H9 (cell line): ENCODE measurements at regions not wholly inside any gene's neighbourhood (a gene's known extent, or its start where the extent isn't known, plus 50 kb on each side); places are given as distances from the start of the nearest gene placed in this dataset.

Source experiments
- DNase-seq: peaks from one replicate; pipeline ENCODE4 v3.0.0-alpha.2; 2017
- H2AFZ ChIP-seq: one replicate; pipeline ENCODE4 v1.6.1; 2013; ENCODE audit warnings: mild to moderate bottlenecking, low read length, control low read depth, moderate library complexity
- H2AK5ac ChIP-seq: 2 replicates; pipeline ENCODE4 v1.6.1; 2013; ENCODE audit warnings: low read length, control low read depth, mixed read lengths; ENCODE audit not compliant: insufficient read length
- H2BK120ac ChIP-seq: one replicate; pipeline ENCODE4 v1.6.1; 2013; ENCODE audit warnings: low read depth, mild to moderate bottlenecking, low read length, control low read depth, inconsistent platforms; ENCODE audit not compliant: poor library complexity, severe bottlenecking
- H2BK12ac ChIP-seq: 2 replicates; pipeline ENCODE4 v1.6.1; 2013; ENCODE audit warnings: low read length, control low read depth, mixed read lengths, low read depth; ENCODE audit not compliant: insufficient read length
- H2BK15ac ChIP-seq: 2 replicates; pipeline ENCODE4 v1.6.1; 2013; ENCODE audit warnings: low read depth, low read length, control low read depth
- H2BK20ac ChIP-seq: one replicate; pipeline ENCODE4 v1.6.1; 2013; ENCODE audit warnings: low read depth, mild to moderate bottlenecking, low read length, control low read depth, inconsistent platforms; ENCODE audit not compliant: poor library complexity, severe bottlenecking
- H2BK5ac ChIP-seq: 2 replicates; pipeline ENCODE4 v1.6.1; 2013; ENCODE audit warnings: low read length, control low read depth, mixed read lengths; ENCODE audit not compliant: insufficient read length
- H3K14ac ChIP-seq: 2 replicates; pipeline ENCODE4 v1.6.1; 2013; ENCODE audit warnings: low read length, control low read depth; ENCODE audit not compliant: insufficient read depth
- H3K18ac ChIP-seq: 2 replicates; pipeline ENCODE4 v1.6.1; 2013; ENCODE audit warnings: low read depth, mild to moderate bottlenecking, mixed read lengths, low read length, control low read depth; ENCODE audit not compliant: insufficient read length
- H3K23ac ChIP-seq: 2 replicates; pipeline ENCODE4 v1.6.1; 2013; ENCODE audit warnings: low read length, control low read depth, mixed read lengths, low read depth; ENCODE audit not compliant: insufficient read length
- H3K23me2 ChIP-seq: 2 replicates; pipeline ENCODE4 v1.6.1; 2013; ENCODE audit warnings: low read depth, mild to moderate bottlenecking, mixed read lengths, low read length, control low read depth; ENCODE audit not compliant: insufficient read length, poor library complexity, severe bottlenecking
- H3K27ac ChIP-seq: 2 replicates; pipeline ENCODE4 v1.5.1; 2013; ENCODE audit warnings: low read length, control low read depth, mixed read lengths, low read depth; ENCODE audit not compliant: insufficient read length
- H3K27me3 ChIP-seq: 2 replicates; pipeline ENCODE4 v1.6.1; 2013; ENCODE audit warnings: low read length, control low read depth, inconsistent platforms; ENCODE audit not compliant: insufficient read depth
- H3K4ac ChIP-seq: 2 replicates; pipeline ENCODE4 v1.6.1; 2013; ENCODE audit warnings: low read depth, mild to moderate bottlenecking, control low read depth, inconsistent platforms, low read length, moderate library complexity
- H3K4me1 ChIP-seq: 2 replicates; pipeline ENCODE4 v1.6.1; 2013; ENCODE audit warnings: low read length, control low read depth, inconsistent platforms; ENCODE audit not compliant: insufficient read depth
- H3K4me2 ChIP-seq: 2 replicates; pipeline ENCODE4 v1.6.1; 2013; ENCODE audit warnings: low read length, control low read depth, mixed read lengths; ENCODE audit not compliant: insufficient read length, insufficient read depth
- H3K56ac ChIP-seq: 2 replicates; pipeline ENCODE4 v1.6.1; 2013; ENCODE audit warnings: low read depth, mild to moderate bottlenecking, mixed read lengths, low read length, control low read depth; ENCODE audit not compliant: insufficient read length
- H3K79me1 ChIP-seq: 2 replicates; pipeline ENCODE4 v1.6.1; 2013; ENCODE audit warnings: low read depth, mild to moderate bottlenecking, moderate library complexity, low read length, control low read depth, inconsistent platforms; ENCODE audit not compliant: insufficient read depth, poor library complexity, severe bottlenecking
- H3K79me2 ChIP-seq: 2 replicates; pipeline ENCODE4 v1.6.1; 2013; ENCODE audit warnings: low read length, control low read depth, inconsistent platforms; ENCODE audit not compliant: insufficient read depth
- H3K9ac ChIP-seq: 2 replicates; pipeline ENCODE4 v1.6.1; 2013; ENCODE audit warnings: low read length, control low read depth, mixed read lengths; ENCODE audit not compliant: insufficient read length; ENCODE audit errors: extremely low read depth
- H3K9me3 ChIP-seq: one replicate; pipeline ENCODE4 v1.6.1; 2013; ENCODE audit warnings: low read depth, low read length, inconsistent platforms; ENCODE audit not compliant: control insufficient read depth
- H3T11ph ChIP-seq: one replicate; pipeline ENCODE4 v1.6.1; 2013; ENCODE audit warnings: mild to moderate bottlenecking, low read length, control low read depth, inconsistent platforms
- H4K20me1 ChIP-seq: one replicate; pipeline ENCODE4 v1.6.1; 2013; ENCODE audit not compliant: control insufficient read depth, insufficient read length, insufficient read depth
- H4K5ac ChIP-seq: 2 replicates; pipeline ENCODE4 v1.6.1; 2013; ENCODE audit warnings: low read depth, mild to moderate bottlenecking, mixed read lengths, low read length, control low read depth; ENCODE audit not compliant: insufficient read length
- H4K8ac ChIP-seq: replicated peaks from 2 replicates; pipeline ENCODE4 v1.6.1; 2013; ENCODE audit warnings: low read length, control low read depth, mixed read lengths, low read depth; ENCODE audit not compliant: insufficient read length
- H4K91ac ChIP-seq: 2 replicates; pipeline ENCODE4 v1.6.1; 2013; ENCODE audit warnings: low read depth, mild to moderate bottlenecking, moderate library complexity, mixed read lengths, low read length, control low read depth; ENCODE audit not compliant: insufficient read length
- H3K27ac Mint-ChIP-seq, 3 experiments: 2 replicates in 2 of 3; 3 replicates in 1 of 3; pipeline ENCODE4 v1.8.0; 2020 to 2021; ENCODE audit warnings: mixed read lengths in 3 of 3, mild to moderate bottlenecking in 1 of 3, moderate library complexity in 1 of 3
- H3K27me3 Mint-ChIP-seq: 2 replicates; pipeline ENCODE4 v1.8.0; 2021; ENCODE audit warnings: low read depth, mild to moderate bottlenecking, moderate library complexity, mixed read lengths
- H3K36me3 Mint-ChIP-seq, 3 experiments: 2 replicates in 2 of 3; 3 replicates in 1 of 3; pipeline ENCODE4 v1.8.0; 2020 to 2021; ENCODE audit warnings: low read depth in 3 of 3, mixed read lengths in 3 of 3; ENCODE audit not compliant: insufficient read depth in 1 of 3
- H3K4me1 Mint-ChIP-seq, 2 experiments: 2 replicates each; pipeline ENCODE4 v1.8.0; 2020; ENCODE audit warnings: mixed read lengths in 2 of 2
- H3K4me3 Mint-ChIP-seq, 2 experiments: 2 replicates in 1 of 2; 3 replicates in 1 of 2; pipeline ENCODE4 v1.8.0; 2020 to 2021; ENCODE audit warnings: mild to moderate bottlenecking in 2 of 2, mixed read lengths in 2 of 2, moderate library complexity in 1 of 2
- H3K9me3 Mint-ChIP-seq, 2 experiments: 2 replicates in 1 of 2; 3 replicates in 1 of 2; pipeline ENCODE4 v1.8.0; 2020; ENCODE audit warnings: mild to moderate bottlenecking in 2 of 2, mixed read lengths in 2 of 2, moderate library complexity in 1 of 2
- WGBS: extraction: QIAGEN DNeasy Blood & Tissue Kit; methylation state at CpG from one replicate; pipeline ENCODE4 v1.1.7; 2013; ENCODE audit warnings: missing lambda C conversion rate, low lambda C conversion rate, mixed read lengths; ENCODE audit not compliant: insufficient read length; ENCODE audit errors: extremely low coverage; 5-methylcytosine and 5-hydroxymethylcytosine counted together
- TF ChIP-seq, protein P1 (sequence below): fragments of 200-600 bp; sonication (generic); conservative IDR thresholded peaks from 3 replicates; pipeline ENCODE4 v1.8.0; 2021; ENCODE audit warnings: antibody characterized with exemption, mild to moderate bottlenecking

GRCh38 chr16:86327321-86327720 lies 183.0 kb upstream of the FOXF1 start:
- no CpG with 5 or more reads among the region's 10 CpGs for WGBS
- Histone ChIP-seq H3K56ac (no peak overlapping the region), H4K20me1 (no peaks in the 10 kb centered on the region), H3K18ac (no peak overlapping the region), H2BK20ac (no peak overlapping the region), H2BK120ac (no peak overlapping the region), H4K8ac (no peak overlapping the region), H3K23ac (no peak overlapping the region), H3K79me1 (no peaks in the 10 kb centered on the region), H2AK5ac (no peak overlapping the region), H3K4ac (no peak overlapping the region), H3T11ph (no peak overlapping the region), H2BK12ac (no peak overlapping the region), H3K79me2 (no peaks in the 10 kb centered on the region), H3K4me2 (no peak overlapping the region), H2BK15ac (no peak overlapping the region), H2BK5ac (no peak overlapping the region), H4K5ac (no peak overlapping the region), H4K91ac (no peak overlapping the region), H3K27ac (no peak overlapping the region), H2AFZ (no peak overlapping the region), H3K4me1 (no peaks in the 10 kb centered on the region), H3K9ac (no peak overlapping the region), H3K9me3 (peaks cover 5% of the 10 kb centered on the region), H3K14ac (no peak overlapping the region), H3K27me3 (no peaks in the 10 kb centered on the region), H3K23me2 (no peaks in the 10 kb centered on the region)
- Mint-ChIP-seq H3K27ac (peak overlapping the region in 1 of 3 experiments; percentile 94; a peak in 1 of 7 replicates), H3K27me3 (peaks cover 28% of the 10 kb centered on the region), H3K9me3 (peaks cover 0 to 3% of the 10 kb centered on the region in 2 experiments; a peak in 1 of 5 replicates), H3K36me3 (0 out of 7 replicates have a peak, but pooled peaks cover 0 to 2% (median 0%) of the 10 kb centered on the region in 3 experiments), H3K4me3 (no peak overlapping the region), H3K4me1 (no peaks in the 10 kb centered on the region)
- DNase-seq = no peak
- TF ChIP-seq, protein P1, sequence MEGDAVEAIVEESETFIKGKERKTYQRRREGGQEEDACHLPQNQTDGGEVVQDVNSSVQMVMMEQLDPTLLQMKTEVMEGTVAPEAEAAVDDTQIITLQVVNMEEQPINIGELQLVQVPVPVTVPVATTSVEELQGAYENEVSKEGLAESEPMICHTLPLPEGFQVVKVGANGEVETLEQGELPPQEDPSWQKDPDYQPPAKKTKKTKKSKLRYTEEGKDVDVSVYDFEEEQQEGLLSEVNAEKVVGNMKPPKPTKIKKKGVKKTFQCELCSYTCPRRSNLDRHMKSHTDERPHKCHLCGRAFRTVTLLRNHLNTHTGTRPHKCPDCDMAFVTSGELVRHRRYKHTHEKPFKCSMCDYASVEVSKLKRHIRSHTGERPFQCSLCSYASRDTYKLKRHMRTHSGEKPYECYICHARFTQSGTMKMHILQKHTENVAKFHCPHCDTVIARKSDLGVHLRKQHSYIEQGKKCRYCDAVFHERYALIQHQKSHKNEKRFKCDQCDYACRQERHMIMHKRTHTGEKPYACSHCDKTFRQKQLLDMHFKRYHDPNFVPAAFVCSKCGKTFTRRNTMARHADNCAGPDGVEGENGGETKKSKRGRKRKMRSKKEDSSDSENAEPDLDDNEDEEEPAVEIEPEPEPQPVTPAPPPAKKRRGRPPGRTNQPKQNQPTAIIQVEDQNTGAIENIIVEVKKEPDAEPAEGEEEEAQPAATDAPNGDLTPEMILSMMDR = no peak
